Jurkat, Clone E6-1 (cell line): ENCODE measurements at regions not wholly inside any gene's neighbourhood (a gene's known extent, or its start where the extent isn't known, plus 50 kb on each side); places are given as distances from the start of the nearest gene placed in this dataset.

Experiments used
- DNase-seq: peaks from one replicate; pipeline ENCODE4 v3.0.0-alpha.2; 2011; ENCODE audit warnings: low read depth, low spot score
- H3K4me3 ChIP-seq: 2 replicates; pipeline ENCODE4 v1.5.1; 2011; ENCODE audit warnings: mild to moderate bottlenecking, low read length, control low read depth, moderate library complexity

- no peak for DNase-seq
- H3K4me3 ChIP-seq: no peak overlapping the region
These were observed 120.3 kb upstream of the MYL2 start for GRCh38 chr12:111040690-111041089.

- DNase-seq: no peak
- no peak overlapping the region for H3K4me3 ChIP-seq
These were observed 118.6 kb upstream of the MYL2 start for GRCh38 chr12:111038941-111039340.

GRCh38 chr12:111038077-111038476, 117.7 kb upstream of the MYL2 start:
- DNase-seq: no peak
- no peak overlapping the region for H3K4me3 ChIP-seq

GRCh38 chr12:111037047-111037446, 116.7 kb upstream of the MYL2 start:
- H3K4me3 ChIP-seq: no peak overlapping the region
- DNase-seq: no peak

GRCh38 chr12:111035578-111036301, 115.4 kb upstream of the MYL2 start:
- DNase-seq: no peak
- no peak overlapping the region for H3K4me3 ChIP-seq

GRCh38 chr12:111034886-111035577, 114.7 kb upstream of the MYL2 start:
- DNase-seq: no peak
- no peak overlapping the region for H3K4me3 ChIP-seq

GRCh38 chr12:111034083-111034885, 113.9 kb upstream of the MYL2 start, which contains the start of gene CUX2:
Gene CUX2, plus strand, starts transcription at chr12:111034165.
- no peak for DNase-seq

GRCh38 chr12:111033281-111034082, 113.1 kb upstream of the MYL2 start:
- DNase-seq: no peak
- H3K4me3 ChIP-seq: no peak overlapping the region

More at GRCh38 chr12:111034083-111034885, 113.9 kb upstream of the MYL2 start, which contains the start of gene CUX2:
- H3K4me3 ChIP-seq: no peak within 1 kb of the TSS

GRCh38 chr12:111032591-111032919, 112.2 kb upstream of the MYL2 start:
- DNase-seq: no peak
- H3K4me3 ChIP-seq: no peak overlapping the region

GRCh38 chr12:111031916-111032590, 111.7 kb upstream of the MYL2 start:
- no peak overlapping the region for H3K4me3 ChIP-seq
- DNase-seq: no peak

GRCh38 chr12:111030800-111031199, 110.4 kb upstream of the MYL2 start:
- no peak for DNase-seq
- H3K4me3 ChIP-seq: no peak overlapping the region

GRCh38 chr12:111029732-111030131, 109.4 kb upstream of the MYL2 start:
- DNase-seq: no peak
- no peak overlapping the region for H3K4me3 ChIP-seq

GRCh38 chr12:111029305-111029704, 108.9 kb upstream of the MYL2 start:
- no peak overlapping the region for H3K4me3 ChIP-seq
- DNase-seq: no peak

- no peak overlapping the region for H3K4me3 ChIP-seq
- no peak for DNase-seq
These were observed 108.5 kb upstream of the MYL2 start for GRCh38 chr12:111028830-111029229.

- DNase-seq: no peak
- no peak overlapping the region for H3K4me3 ChIP-seq
These were observed 107.1 kb upstream of the MYL2 start for GRCh38 chr12:111027431-111027830.

- no peak overlapping the region for H3K4me3 ChIP-seq
- DNase-seq: no peak
These were observed 105.5 kb upstream of the MYL2 start for GRCh38 chr12:111025792-111026430.

- DNase-seq: no peak
These were observed 104.9 kb upstream of the MYL2 start for GRCh38 chr12:111025301-111025700.

GRCh38 chr12:111024205-111024801, 103.9 kb upstream of the MYL2 start:
- no peak for DNase-seq
- H3K4me3 ChIP-seq: no peak overlapping the region

More at GRCh38 chr12:111025301-111025700, 104.9 kb upstream of the MYL2 start:
- H3K4me3 ChIP-seq: no peak overlapping the region
